MM.1S (cell line): ENCODE measurements at regions not wholly inside any gene's neighbourhood (a gene's known extent, or its start where the extent isn't known, plus 50 kb on each side); places are given as distances from the start of the nearest gene placed in this dataset.

ENCODE experiments used
- DNase-seq: peaks from one replicate; pipeline ENCODE4 v3.0.0-alpha.2; 2015
- H2AFZ ChIP-seq: fragments of 300-600 bp; sonication (generic); 2 replicates; pipeline ENCODE4 v1.6.0; 2016; ENCODE audit warnings: antibody characterized with exemption, low read length
- H3F3A ChIP-seq: fragments of 300-600 bp; sonication (generic); 2 replicates; pipeline ENCODE4 v1.6.1; 2016; ENCODE audit warnings: mild to moderate bottlenecking, antibody characterized with exemption, low read length, moderate library complexity, mixed read lengths; ENCODE audit not compliant: insufficient read depth
- H3K27ac ChIP-seq: fragments of 300-600 bp; sonication (generic); 2 replicates; pipeline ENCODE4 v1.5.1; 2016; ENCODE audit warnings: mild to moderate bottlenecking, low read length
- H3K27me3 ChIP-seq: fragments of 300-600 bp; sonication (generic); replicated peaks from 2 replicates; pipeline ENCODE4 v1.6.0; 2016; ENCODE audit warnings: low read length; ENCODE audit not compliant: insufficient read depth
- H3K36me3 ChIP-seq: fragments of 300-600 bp; sonication (generic); replicated peaks from 2 replicates; pipeline ENCODE4 v1.6.1; 2016; ENCODE audit warnings: mild to moderate bottlenecking, low read length, mixed read lengths; ENCODE audit not compliant: insufficient read depth
- H3K4me1 ChIP-seq: fragments of 300-600 bp; sonication (generic); 2 replicates; pipeline ENCODE4 v1.6.1; 2016; ENCODE audit warnings: low read length, mixed read lengths
- H3K4me2 ChIP-seq: fragments of 300-600 bp; sonication (generic); 2 replicates; pipeline ENCODE4 v1.6.0; 2016; ENCODE audit warnings: low read depth, low read length
- H3K4me3 ChIP-seq: fragments of 300-600 bp; sonication (generic); 2 replicates; pipeline ENCODE4 v1.5.1; 2016; ENCODE audit warnings: low read length, mixed read lengths
- H3K79me2 ChIP-seq: fragments of 300-600 bp; sonication (generic); 2 replicates; pipeline ENCODE4 v1.6.1; 2016; ENCODE audit warnings: mixed run types, low read length, mixed read lengths
- H3K9ac ChIP-seq: fragments of 300-600 bp; sonication (generic); 2 replicates; pipeline ENCODE4 v1.6.1; 2016; ENCODE audit warnings: low read length, mixed read lengths
- H3K9me2 ChIP-seq: fragments of 300-600 bp; sonication (generic); replicated peaks from 2 replicates; pipeline ENCODE4 v1.6.1; 2016; ENCODE audit warnings: mild to moderate bottlenecking, low read length, mixed read lengths; ENCODE audit not compliant: insufficient read depth
- H3K9me3 ChIP-seq: fragments of 300-600 bp; sonication (generic); replicated peaks from 2 replicates; pipeline ENCODE4 v1.6.1; 2016; ENCODE audit warnings: mild to moderate bottlenecking, low read length, mixed read lengths; ENCODE audit not compliant: insufficient read depth
- H4K20me1 ChIP-seq: fragments of 300-600 bp; sonication (generic); 2 replicates; pipeline ENCODE4 v1.6.1; 2016; ENCODE audit warnings: mild to moderate bottlenecking, low read length, moderate library complexity, mixed read lengths; ENCODE audit not compliant: insufficient read depth
- EZH2 ChIP-seq: fragments of 300-600 bp; sonication (generic); optimal IDR thresholded peaks from 2 replicates; pipeline ENCODE3; 2017; ENCODE audit warnings: low read depth, mild to moderate bottlenecking, antibody characterized with exemption, low read length, mixed read lengths
- EZH2phosphoT487 ChIP-seq: fragments of 300-600 bp; sonication (generic); IDR thresholded peaks from 2 replicates; pipeline ENCODE4 v1.6.1; 2018; ENCODE audit warnings: antibody characterized with exemption, low read length
- TF ChIP-seq, protein P1 (sequence below): fragments of 300-600 bp; sonication (generic); IDR thresholded peaks from 2 replicates; pipeline ENCODE4 v1.5.1; 2016; ENCODE audit warnings: antibody characterized with exemption, low read length, mixed read lengths

DNA sequence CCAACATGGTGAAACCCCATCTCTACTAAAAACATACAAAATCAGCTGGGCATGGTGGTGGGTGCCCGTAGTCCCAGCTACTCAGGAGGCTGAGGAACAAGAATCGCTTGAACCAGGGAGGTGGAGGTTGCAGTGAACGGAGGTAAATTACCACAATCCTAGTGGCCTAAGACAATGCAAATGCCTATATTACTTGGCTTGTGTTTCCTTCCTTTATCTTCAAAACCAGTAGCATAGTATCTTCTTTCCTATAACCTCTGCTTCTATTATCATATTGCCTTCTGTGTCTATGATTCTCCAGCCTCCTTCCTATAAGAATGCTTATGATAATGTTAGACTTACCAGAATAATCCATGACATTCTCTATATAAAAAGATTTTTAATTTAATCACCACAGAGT lies 156.2 kb upstream of the RGS18 start:
- H2AFZ ChIP-seq = no peak overlapping the region
- TF ChIP-seq EZH2 = no peak
- TF ChIP-seq EZH2phosphoT487 = no peak
- TF ChIP-seq, protein P1, sequence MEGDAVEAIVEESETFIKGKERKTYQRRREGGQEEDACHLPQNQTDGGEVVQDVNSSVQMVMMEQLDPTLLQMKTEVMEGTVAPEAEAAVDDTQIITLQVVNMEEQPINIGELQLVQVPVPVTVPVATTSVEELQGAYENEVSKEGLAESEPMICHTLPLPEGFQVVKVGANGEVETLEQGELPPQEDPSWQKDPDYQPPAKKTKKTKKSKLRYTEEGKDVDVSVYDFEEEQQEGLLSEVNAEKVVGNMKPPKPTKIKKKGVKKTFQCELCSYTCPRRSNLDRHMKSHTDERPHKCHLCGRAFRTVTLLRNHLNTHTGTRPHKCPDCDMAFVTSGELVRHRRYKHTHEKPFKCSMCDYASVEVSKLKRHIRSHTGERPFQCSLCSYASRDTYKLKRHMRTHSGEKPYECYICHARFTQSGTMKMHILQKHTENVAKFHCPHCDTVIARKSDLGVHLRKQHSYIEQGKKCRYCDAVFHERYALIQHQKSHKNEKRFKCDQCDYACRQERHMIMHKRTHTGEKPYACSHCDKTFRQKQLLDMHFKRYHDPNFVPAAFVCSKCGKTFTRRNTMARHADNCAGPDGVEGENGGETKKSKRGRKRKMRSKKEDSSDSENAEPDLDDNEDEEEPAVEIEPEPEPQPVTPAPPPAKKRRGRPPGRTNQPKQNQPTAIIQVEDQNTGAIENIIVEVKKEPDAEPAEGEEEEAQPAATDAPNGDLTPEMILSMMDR = no peak
- no peaks in the 10 kb centered on the region for H3K27me3 ChIP-seq
- H3K9me2 ChIP-seq = no peaks in the 10 kb centered on the region
- no peaks in the 10 kb centered on the region for H3F3A ChIP-seq
- H3K27ac ChIP-seq = no peak overlapping the region
- H3K9ac ChIP-seq = no peak overlapping the region
- no peaks in the 10 kb centered on the region for H3K79me2 ChIP-seq
- no peaks in the 10 kb centered on the region for H4K20me1 ChIP-seq
- no peaks in the 10 kb centered on the region for H3K9me3 ChIP-seq
- no peak for DNase-seq
- no peaks in the 10 kb centered on the region for H3K4me1 ChIP-seq
- H3K36me3 ChIP-seq = no peaks in the 10 kb centered on the region
- H3K4me2 ChIP-seq = no peak overlapping the region
- H3K4me3 ChIP-seq = no peak overlapping the region

DNA sequence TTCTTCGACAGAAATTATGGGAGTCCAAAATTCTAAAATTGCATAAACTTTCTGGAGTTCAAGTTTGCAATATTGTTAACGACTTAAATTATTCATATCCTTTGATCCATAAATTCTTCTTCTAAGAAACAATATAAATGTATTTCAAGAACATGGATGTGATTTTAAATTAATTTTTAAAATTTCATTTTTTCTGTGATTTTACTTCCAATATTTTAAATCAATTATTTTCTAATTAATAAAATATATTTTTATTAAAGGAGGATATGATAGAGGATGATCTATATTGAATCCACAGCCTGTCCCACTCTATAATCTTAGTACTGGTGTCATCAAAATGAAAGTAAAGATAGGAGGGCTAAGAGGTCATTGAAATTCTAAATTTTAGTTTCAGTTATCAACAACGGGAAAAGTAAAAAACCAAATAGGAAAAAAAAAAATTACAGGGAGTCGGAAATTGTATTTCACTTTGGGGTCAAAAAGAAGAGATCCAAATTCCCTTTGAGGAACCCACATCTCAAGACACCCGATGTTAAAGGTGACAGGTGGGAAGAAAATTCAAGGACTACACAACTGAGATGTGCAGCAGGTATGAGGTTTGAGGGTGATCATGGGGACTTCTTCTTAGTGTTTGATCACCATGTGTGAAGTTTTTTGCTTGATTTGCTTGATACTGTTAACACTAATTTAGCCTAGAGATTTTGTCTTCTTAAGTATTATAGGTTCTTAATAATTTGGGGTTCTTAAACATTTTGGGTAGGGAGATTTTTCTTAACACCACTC lies 154.8 kb upstream of the RGS18 start:
- Histone ChIP-seq H3K4me1 (no peaks in the 10 kb centered on the region), H2AFZ (no peak overlapping the region), H4K20me1 (no peaks in the 10 kb centered on the region), H3K27me3 (no peaks in the 10 kb centered on the region), H3F3A (no peaks in the 10 kb centered on the region), H3K4me3 (no peak overlapping the region), H3K9me2 (no peaks in the 10 kb centered on the region), H3K9me3 (no peaks in the 10 kb centered on the region), H3K79me2 (no peaks in the 10 kb centered on the region), H3K36me3 (no peaks in the 10 kb centered on the region), H3K4me2 (no peak overlapping the region), H3K27ac (no peak overlapping the region), H3K9ac (no peak overlapping the region)
- DNase-seq = no peak
- TF ChIP-seq, protein P1 = no peak
- TF ChIP-seq EZH2 = no peak
- no peak for TF ChIP-seq EZH2phosphoT487

DNA sequence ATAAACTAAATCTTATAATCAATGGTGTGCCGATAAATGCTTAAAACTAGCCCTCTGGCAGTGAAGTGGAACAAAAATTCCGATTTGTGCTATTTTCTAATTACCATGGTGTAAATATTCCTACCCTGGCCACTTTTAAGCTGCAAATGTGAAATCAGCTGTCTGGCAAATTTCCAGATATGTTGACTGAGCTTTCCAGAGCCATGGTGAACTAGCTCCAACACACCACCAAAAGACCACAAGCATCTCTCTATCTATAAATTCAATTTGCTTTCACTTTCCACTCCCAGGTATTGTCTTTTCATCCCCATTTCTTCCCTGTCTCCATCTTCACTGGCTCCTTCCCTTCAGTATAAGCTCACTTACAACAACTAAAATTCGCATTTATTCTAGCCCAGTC lies 152.3 kb upstream of the RGS18 start:
- no peak overlapping the region for H3K9ac ChIP-seq
- DNase-seq = peak; percentile 15
- no peak overlapping the region for H3K4me3 ChIP-seq
- no peak overlapping the region for H3K27ac ChIP-seq
- no peaks in the 10 kb centered on the region for H4K20me1 ChIP-seq
- H3K4me2 ChIP-seq = no peak overlapping the region
- H3F3A ChIP-seq = no peaks in the 10 kb centered on the region
- H3K4me1 ChIP-seq = no peaks in the 10 kb centered on the region
- no peak overlapping the region for H2AFZ ChIP-seq
- no peaks in the 10 kb centered on the region for H3K79me2 ChIP-seq
- no peaks in the 10 kb centered on the region for H3K9me2 ChIP-seq
- no peaks in the 10 kb centered on the region for H3K27me3 ChIP-seq
- no peaks in the 10 kb centered on the region for H3K9me3 ChIP-seq
- no peak for TF ChIP-seq EZH2phosphoT487
- TF ChIP-seq EZH2 = no peak
- H3K36me3 ChIP-seq = no peaks in the 10 kb centered on the region

DNA sequence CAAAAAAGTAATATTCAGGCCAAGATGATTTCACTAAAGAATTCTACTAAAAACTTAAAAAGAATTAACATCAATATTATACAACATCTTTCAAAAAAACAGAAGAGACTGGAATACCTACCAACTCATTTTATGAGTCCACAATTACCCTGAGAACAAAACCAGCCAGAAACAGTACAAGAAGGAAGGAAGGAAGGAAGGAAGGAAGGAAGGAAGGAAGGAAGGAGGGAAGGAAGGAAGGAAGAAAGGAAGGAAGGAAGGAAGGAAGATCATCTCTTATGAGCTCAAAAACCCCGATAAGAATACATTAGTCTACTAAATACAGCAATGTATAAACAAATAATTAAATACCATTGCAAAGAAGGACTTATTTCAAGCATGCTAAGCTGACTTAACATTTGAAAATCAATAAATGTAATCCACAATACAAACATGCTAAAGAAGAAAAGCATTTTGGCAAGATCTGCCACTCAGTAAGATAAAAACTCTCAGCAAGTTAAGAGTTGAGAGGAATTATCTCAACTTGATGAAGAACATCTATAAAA lies 149.9 kb upstream of the RGS18 start:
- Histone ChIP-seq H3K79me2 (no peaks in the 10 kb centered on the region), H3K4me2 (no peak overlapping the region), H3K4me3 (no peak overlapping the region), H3K27me3 (no peaks in the 10 kb centered on the region), H4K20me1 (no peaks in the 10 kb centered on the region), H3K4me1 (no peaks in the 10 kb centered on the region), H3K27ac (no peak overlapping the region), H3K9me2 (no peaks in the 10 kb centered on the region), H3K9ac (no peak overlapping the region), H3K9me3 (no peaks in the 10 kb centered on the region), H3K36me3 (no peaks in the 10 kb centered on the region), H3F3A (no peaks in the 10 kb centered on the region), H2AFZ (no peak overlapping the region)
- no peak for TF ChIP-seq EZH2phosphoT487
- TF ChIP-seq, protein P1 = no peak
- no peak for TF ChIP-seq EZH2
- DNase-seq = no peak
